Keratinocyte (primary cell): ENCODE measurements at regions not wholly inside any gene's neighbourhood (a gene's known extent, or its start where the extent isn't known, plus 50 kb on each side); places are given as distances from the start of the nearest gene placed in this dataset.

Experiments
- DNase-seq: peaks from one replicate; pipeline ENCODE4 v3.0.0-alpha.2; 2011; ENCODE audit warnings: low read depth, missing footprints, low spot score
- FAIRE-seq: peaks from 2 replicates; lab custom pipeline; 2011; peaks lifted over from hg19 to GRCh38; lab: Jason Lieb, UNC
- H2AFZ ChIP-seq: 2 replicates; pipeline ENCODE4 v1.6.0; 2012; ENCODE audit warnings: low read length, control low read depth, inconsistent platforms; ENCODE audit not compliant: control insufficient read depth
- H3K27ac ChIP-seq: 2 replicates; pipeline ENCODE4 v1.5.1; 2011; ENCODE audit warnings: low read length; ENCODE audit not compliant: control insufficient read depth, insufficient read depth
- H3K27me3 ChIP-seq: 3 replicates; pipeline ENCODE4 v1.6.0; 2011; ENCODE audit warnings: low read length; ENCODE audit not compliant: control insufficient read depth, insufficient read depth; ENCODE audit errors: extremely low read depth
- H3K36me3 ChIP-seq, 2 experiments: 2 replicates in 1 of 2; 3 replicates in 1 of 2; pipeline ENCODE4 v1.5.1; 2011; ENCODE audit warnings: low read length in 2 of 2, mild to moderate bottlenecking in 1 of 2; ENCODE audit not compliant: control insufficient read depth in 2 of 2, insufficient read depth in 2 of 2; ENCODE audit errors: extremely low read depth in 1 of 2
- H3K4me1 ChIP-seq: 3 replicates; pipeline ENCODE4 v1.5.1; 2011; ENCODE audit warnings: low read length; ENCODE audit not compliant: control insufficient read depth, insufficient read depth; ENCODE audit errors: extremely low read depth
- H3K4me2 ChIP-seq: 3 replicates; pipeline ENCODE4 v1.6.0; 2011; ENCODE audit warnings: low read depth, low read length; ENCODE audit not compliant: control insufficient read depth, insufficient read depth; ENCODE audit errors: extremely low read depth
- H3K4me3 ChIP-seq, 3 experiments: fragments of 200-600 bp in 1 of 3; sonication (generic) in 1 of 3; 2 replicates in 2 of 3; 3 replicates in 1 of 3; pipeline ENCODE4 v1.5.1; 2011 to 2016; ENCODE audit warnings: low read length in 3 of 3, mild to moderate bottlenecking in 3 of 3, control low read depth in 2 of 3, inconsistent platforms in 1 of 3, low read depth in 1 of 3, mixed read lengths in 1 of 3, mixed run types in 1 of 3, moderate library complexity in 1 of 3; ENCODE audit not compliant: control insufficient read depth in 2 of 3, insufficient read depth in 2 of 3; ENCODE audit errors: extremely low read depth in 1 of 3
- H3K79me2 ChIP-seq: 2 replicates; pipeline ENCODE4 v1.6.0; 2012; ENCODE audit warnings: low read length; ENCODE audit not compliant: control insufficient read depth, insufficient read depth
- H3K9ac ChIP-seq: 3 replicates; pipeline ENCODE4 v1.6.0; 2011; ENCODE audit warnings: low read length; ENCODE audit not compliant: control insufficient read depth, insufficient read depth; ENCODE audit errors: extremely low read depth
- H3K9me1 ChIP-seq: 3 replicates; pipeline ENCODE4 v1.6.0; 2011; ENCODE audit warnings: low read length; ENCODE audit not compliant: control insufficient read depth, insufficient read depth; ENCODE audit errors: extremely low read depth
- H3K9me3 ChIP-seq: 2 replicates; pipeline ENCODE4 v1.5.1; 2012; ENCODE audit warnings: low read depth, low read length; ENCODE audit not compliant: control insufficient read depth
- H4K20me1 ChIP-seq: 3 replicates; pipeline ENCODE4 v1.6.0; 2011; ENCODE audit warnings: low read length; ENCODE audit not compliant: control insufficient read depth, insufficient read depth; ENCODE audit errors: extremely low read depth
- CTCF ChIP-seq, 3 experiments: IDR thresholded peaks in 1 of 3; conservative IDR thresholded peaks in 1 of 3; optimal IDR thresholded peaks in 1 of 3; 2 replicates in 2 of 3; 3 replicates in 1 of 3; pipeline versions ENCODE3 to v1.5.1; 2011; ENCODE audit warnings: low read length in 3 of 3, mild to moderate bottlenecking in 3 of 3, moderate library complexity in 2 of 3, control low read depth in 1 of 3, inconsistent platforms in 1 of 3; ENCODE audit not compliant: insufficient read depth in 2 of 3; ENCODE audit errors: extremely low read depth in 1 of 3
- EZH2 ChIP-seq: IDR thresholded peaks from one replicate; pipeline ENCODE4 v1.6.1; 2012; ENCODE audit warnings: inconsistent platforms, mild to moderate bottlenecking, low read length, moderate library complexity
- dilution Hi-C: fragments of 300-500 bp; cut with MboI; formaldehyde crosslinking; loops from one replicate; pipeline ENCODE4 v1.7.0; 2020; ENCODE audit warnings: low sequenced_read_pairs; ENCODE audit not compliant: extremely low pct_ligation_motif_present

GRCh38 chr4:119736559-119736958, 108.0 kb upstream of the PDE5A start:
- H3K4me2 ChIP-seq = no peak overlapping the region
- H2AFZ ChIP-seq = no peak overlapping the region
- no peak overlapping the region for H3K4me3 ChIP-seq
- H3K9me3 ChIP-seq = no peaks in the 10 kb centered on the region
- no peaks in the 10 kb centered on the region for H3K36me3 ChIP-seq
- no peak overlapping the region for H3K27ac ChIP-seq
- no peak overlapping the region for H3K9ac ChIP-seq
- H3K79me2 ChIP-seq = no peaks in the 10 kb centered on the region
- H4K20me1 ChIP-seq = no peaks in the 10 kb centered on the region
- DNase-seq (no peak), FAIRE-seq (no peak)
- no peaks in the 10 kb centered on the region for H3K4me1 ChIP-seq
- dilution Hi-C loops = no loop called here
- no peak for TF ChIP-seq EZH2
- no peak for TF ChIP-seq CTCF (optimal IDR thresholded peaks at IDR 0.05 in 1 of 3, IDR thresholded peaks at IDR 0.05 in 1 of 3, conservative IDR thresholded peaks at IDR 0.05 in 1 of 3; ENCODE audit: extremely low read depth in 1 of 3, insufficient read depth in 2 of 3, low read length in 3 of 3)
- H3K9me1 ChIP-seq = no peaks in the 10 kb centered on the region
- no peaks in the 10 kb centered on the region for H3K27me3 ChIP-seq

- no peaks in the 10 kb centered on the region for H3K9me1 ChIP-seq
- no peak overlapping the region for H3K27ac ChIP-seq
- no peak overlapping the region for H3K4me3 ChIP-seq
- dilution Hi-C loops = no loop called here
- FAIRE-seq (no peak), DNase-seq (no peak)
- no peak overlapping the region for H2AFZ ChIP-seq
- no peak for TF ChIP-seq EZH2
- no peak for TF ChIP-seq CTCF (optimal IDR thresholded peaks at IDR 0.05 in 1 of 3, IDR thresholded peaks at IDR 0.05 in 1 of 3, conservative IDR thresholded peaks at IDR 0.05 in 1 of 3; ENCODE audit: extremely low read depth in 1 of 3, insufficient read depth in 2 of 3, low read length in 3 of 3)
- H3K4me1 ChIP-seq = no peaks in the 10 kb centered on the region
- H4K20me1 ChIP-seq = no peaks in the 10 kb centered on the region
- H3K79me2 ChIP-seq = no peaks in the 10 kb centered on the region
- H3K36me3 ChIP-seq = no peaks in the 10 kb centered on the region
- no peak overlapping the region for H3K4me2 ChIP-seq
- no peak overlapping the region for H3K9ac ChIP-seq
- H3K9me3 ChIP-seq = no peaks in the 10 kb centered on the region
- H3K27me3 ChIP-seq = no peaks in the 10 kb centered on the region
Measured at GRCh38 chr4:119735165-119735651, 106.6 kb upstream of the PDE5A start.
